ENCODE measurements at regions not wholly inside any gene's neighbourhood (a gene's known extent, or its start where the extent isn't known, plus 50 kb on each side); places are given as distances from the start of the nearest gene placed in this dataset.

DNA sequence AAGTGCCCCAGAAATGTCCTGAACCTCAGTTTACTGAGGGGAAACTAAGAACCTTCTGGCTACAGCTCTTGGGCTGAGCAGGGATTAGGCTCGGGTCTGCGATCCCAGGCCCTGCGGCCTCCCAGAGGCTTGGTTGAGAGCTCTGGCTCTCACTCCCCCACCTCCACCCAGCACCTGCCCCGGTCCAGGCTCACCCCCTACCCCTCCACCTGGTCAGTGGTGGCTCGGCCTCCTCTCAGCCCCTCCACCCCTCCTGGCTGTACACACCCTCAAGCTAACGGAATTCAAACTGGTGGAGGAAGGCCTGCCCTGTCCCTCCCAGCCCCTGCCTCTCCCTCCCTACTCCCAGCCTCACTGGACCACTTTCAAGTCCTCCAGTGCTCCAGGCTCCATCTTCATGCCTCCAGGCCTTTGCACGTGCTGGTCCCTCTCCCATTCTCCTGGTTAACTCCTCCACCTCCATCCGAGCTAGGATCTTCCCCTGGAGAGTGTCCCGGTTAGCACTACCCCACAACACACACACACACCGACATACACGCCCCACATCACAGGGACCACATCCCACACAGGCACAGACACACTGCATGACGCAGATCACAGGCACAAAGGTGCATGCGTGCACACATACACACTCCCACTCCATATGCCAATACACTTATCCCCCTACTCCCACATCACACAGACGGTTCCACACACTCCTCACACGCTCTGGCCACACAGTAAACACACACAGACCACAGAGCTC is 130.9 kb downstream of the C9orf50 start:
- DNase-seq (ENCODE audit: low read depth): peak; percentile 32

DNA sequence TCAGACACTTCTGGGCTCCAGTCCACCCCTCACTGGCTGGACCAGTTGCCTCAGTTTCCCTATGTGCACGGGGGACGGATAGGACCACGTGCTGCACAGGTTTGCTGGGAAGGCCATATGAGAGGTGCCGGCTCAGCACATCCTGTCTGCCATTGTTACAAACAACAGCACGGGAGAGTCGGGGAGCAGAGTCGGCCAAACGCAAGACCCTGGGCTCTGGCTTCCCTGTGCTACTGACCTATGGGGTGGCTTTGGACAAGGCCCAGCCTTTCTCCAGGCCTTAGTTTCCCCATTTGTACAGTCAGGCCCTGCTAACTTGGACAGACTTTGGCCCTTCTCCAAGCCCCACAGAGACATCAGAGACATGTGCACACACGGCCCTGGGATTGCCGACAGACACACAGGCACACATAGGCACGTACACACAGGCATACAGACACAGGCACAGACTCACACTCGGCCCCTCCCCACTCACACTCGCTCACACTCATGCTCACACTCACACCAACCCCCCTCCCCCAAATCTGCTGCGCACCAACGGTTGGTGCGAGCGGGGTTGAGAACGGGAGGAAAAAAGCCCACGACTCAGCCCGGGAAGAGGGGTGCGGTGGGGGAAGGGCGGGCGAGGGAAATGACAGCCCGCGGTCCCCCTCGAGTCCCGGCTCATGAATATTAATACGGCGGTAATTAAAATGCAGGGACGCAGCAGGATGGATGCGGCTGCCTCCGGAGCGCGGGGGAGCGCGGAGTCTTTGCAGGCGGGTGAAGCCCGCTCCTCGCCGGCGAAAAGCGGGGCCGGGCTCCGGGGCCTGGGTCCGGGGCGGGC is 133.0 kb downstream of the C9orf50 start:
- no peak for DNase-seq (ENCODE audit: low read depth)

DNA sequence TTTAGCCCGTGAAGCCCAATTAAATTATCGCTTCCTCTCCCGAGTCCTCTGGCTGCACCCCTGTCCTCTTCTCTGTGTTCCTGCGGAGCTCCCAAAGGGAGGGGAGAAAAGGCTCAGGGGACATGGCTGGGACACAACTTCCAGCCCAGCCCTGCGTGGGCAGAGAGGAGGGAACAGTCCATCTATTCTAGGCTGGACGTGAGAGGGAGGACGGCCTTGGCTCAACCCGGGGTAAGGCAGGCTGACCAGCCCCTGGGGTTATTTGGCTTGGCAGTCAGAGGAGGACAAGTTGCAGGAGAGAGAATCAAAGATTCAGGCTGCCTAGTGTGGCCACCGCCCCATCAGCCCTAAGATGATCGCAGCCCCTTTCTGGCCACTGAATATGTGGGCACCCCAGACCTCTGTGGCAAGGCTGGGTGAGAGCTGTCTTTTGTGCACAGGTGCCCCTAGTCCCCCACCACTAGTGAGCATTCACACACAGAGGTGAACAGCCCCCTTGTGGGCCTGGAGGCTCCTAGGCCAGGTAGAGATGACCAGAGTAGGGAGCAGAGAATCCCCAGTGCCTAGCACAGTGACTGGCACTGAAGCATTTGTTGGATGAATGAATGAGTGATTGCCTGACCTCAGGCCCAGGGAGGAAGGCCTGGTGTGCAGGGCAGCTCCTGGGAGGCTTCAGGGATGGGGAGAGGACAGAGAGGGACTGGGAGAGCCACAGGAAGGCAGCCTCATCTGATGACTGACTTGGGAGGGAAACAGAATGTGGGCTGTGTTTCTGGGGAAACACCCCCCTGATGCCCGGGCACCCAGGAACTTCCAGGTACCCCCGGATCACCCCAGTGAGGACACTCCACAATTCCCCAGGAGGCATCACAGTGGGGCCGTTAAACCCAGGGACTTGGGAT is 133.9 kb downstream of the C9orf50 start:
- no peak for DNase-seq (ENCODE audit: low read depth)

GRCh38 chr9:129485145-129485774 is 135.6 kb downstream of the C9orf50 start:
- DNase-seq (ENCODE audit: low read depth): no peak

DNA sequence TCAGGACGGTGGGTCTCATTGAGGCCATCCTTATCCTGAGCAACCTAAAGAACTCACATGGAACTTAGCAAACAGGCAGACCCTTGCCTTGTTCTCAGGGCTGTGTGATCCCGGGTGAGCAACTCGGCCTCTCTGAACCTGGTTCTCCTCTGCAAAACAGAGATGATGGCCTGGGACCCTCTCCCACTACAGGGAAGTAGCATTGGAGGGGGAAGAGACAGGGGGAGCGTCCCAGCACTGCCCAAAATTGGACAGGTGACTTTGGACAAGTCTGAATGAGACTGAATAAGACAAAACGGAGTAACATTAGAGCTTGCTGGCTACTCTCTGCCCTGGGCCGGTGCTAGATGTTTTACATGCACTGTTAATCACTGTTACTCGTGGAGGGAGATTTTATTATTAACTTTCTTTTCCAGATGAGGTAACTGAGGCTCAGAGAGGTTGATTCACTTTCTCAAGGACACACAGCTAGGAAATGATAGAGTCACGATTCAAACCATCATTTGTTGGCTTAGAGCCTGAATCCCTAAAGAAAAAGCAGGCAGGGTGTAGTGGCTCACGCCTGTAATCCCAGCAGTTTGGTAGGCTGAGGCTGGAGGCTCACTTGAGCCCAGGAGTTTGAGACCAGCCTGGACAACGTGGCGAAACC is 136.4 kb downstream of the C9orf50 start:
- no peak for DNase-seq (ENCODE audit: low read depth)

- DNase-seq (ENCODE audit: low read depth): peak; percentile 12
Measured at GRCh38 chr9:129483415-129484351, 137.2 kb downstream of the C9orf50 start.

DNA sequence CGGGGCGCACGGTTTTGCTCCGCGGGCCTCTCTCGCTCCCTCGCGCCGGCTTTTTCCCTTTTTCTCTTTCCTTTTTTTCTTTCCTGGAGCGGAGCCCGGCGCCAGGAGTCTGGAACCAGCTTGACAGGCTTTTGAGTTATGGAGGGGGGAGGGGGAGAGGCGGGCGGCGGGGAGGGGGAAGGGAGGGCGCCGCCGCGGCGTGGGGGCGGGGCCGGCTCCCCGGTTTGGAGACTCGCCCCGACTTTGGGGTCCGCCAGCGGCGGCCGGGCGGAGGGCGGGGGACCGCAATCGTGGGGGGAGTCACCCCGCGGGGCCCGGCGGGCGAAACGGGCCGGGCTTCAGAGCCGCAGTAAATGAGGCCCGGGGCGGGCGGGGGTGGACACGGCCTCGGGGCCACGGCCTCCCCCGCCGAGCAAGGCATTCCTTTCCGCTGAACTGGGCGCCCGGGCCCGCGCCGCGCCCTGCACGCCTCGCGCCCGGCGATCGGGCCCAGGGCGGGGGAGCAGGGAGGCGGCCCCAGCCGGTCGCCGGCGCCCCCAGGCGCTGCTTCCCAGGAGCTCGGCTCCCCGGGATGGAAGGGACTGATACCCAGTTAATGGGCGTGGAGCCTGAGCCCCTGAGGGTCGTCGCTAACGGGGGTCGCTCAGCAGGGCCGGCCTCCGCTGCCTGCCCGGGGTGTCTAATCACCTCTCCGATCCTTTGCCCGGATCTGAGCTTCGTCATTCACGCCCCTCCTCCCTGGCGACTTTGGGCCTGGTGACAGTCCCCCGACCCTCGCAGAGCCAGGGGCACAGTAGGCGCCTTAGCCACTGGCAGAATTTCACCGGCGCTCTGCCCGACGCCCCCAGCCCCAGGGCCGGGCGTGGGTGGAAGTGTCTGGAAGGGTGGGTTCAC is 138.1 kb downstream of the C9orf50 start:
- DNase-seq (ENCODE audit: low read depth): peak; percentile 28

- DNase-seq (ENCODE audit: low read depth): no peak
Measured at GRCh38 chr9:129481810-129482511, 138.9 kb downstream of the C9orf50 start.

- no peak for DNase-seq (ENCODE audit: low read depth)
Measured at GRCh38 chr9:129481424-129481809, 139.5 kb downstream of the C9orf50 start.

DNA sequence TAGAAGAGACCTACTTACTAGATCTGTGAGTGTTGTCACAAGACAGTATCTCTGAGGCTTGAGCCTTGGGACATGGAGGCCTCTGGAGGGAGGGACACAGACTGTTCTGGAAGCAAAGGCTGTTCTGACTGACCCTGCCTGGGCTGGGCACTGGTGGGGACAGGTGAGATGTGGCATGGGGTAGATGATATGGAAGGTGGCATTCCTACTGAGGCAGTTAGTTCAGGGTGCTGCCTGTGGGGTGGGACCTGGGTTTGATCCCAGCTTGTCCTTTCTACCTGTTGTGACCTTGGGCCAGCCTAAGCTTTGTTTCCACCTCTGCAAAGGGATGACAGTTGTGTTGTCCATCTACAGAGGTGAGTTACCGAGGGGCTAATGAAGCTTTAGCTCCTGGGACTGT is 140.2 kb downstream of the C9orf50 start:
- no peak for DNase-seq (ENCODE audit: low read depth)

- no peak for DNase-seq (ENCODE audit: low read depth)
Measured at GRCh38 chr9:129480227-129480626, 140.7 kb downstream of the C9orf50 start.

GRCh38 chr9:129479631-129480011 is 141.3 kb downstream of the C9orf50 start:
- no peak for DNase-seq (ENCODE audit: low read depth)

GRCh38 chr9:129478961-129479630 is 141.8 kb downstream of the C9orf50 start:
- DNase-seq (ENCODE audit: low read depth): no peak

- no peak for DNase-seq (ENCODE audit: low read depth)
Measured at GRCh38 chr9:129478461-129478860, 142.4 kb downstream of the C9orf50 start.

- DNase-seq (ENCODE audit: low read depth): no peak
Measured at GRCh38 chr9:129476821-129477611, 143.9 kb downstream of the C9orf50 start.

GRCh38 chr9:129474740-129475404 is 146.0 kb downstream of the C9orf50 start:
- no peak for DNase-seq (ENCODE audit: low read depth)

Data from activated T-cell treated with anti-CD3 and anti-CD28 coated beads for 48 hours (primary cell).